Fibroblast of lung (primary cell): ENCODE measurements at regions not wholly inside any gene's neighbourhood (a gene's known extent, or its start where the extent isn't known, plus 50 kb on each side); places are given as distances from the start of the nearest gene placed in this dataset.

Experiments used
- DNase-seq, 2 donors: peaks; one replicate each; pipeline versions ENCODE4 v3.0.0 to v3.0.0-alpha.2; 2010; ENCODE audit warnings: low read depth in 2 of 2
- H2AFZ ChIP-seq: 2 replicates; pipeline ENCODE4 v1.5.1; 2012; ENCODE audit warnings: low read length, control low read depth, inconsistent platforms
- H3K27ac ChIP-seq: 2 replicates; pipeline ENCODE4 v1.5.1; 2011; ENCODE audit warnings: low read length, control low read depth; ENCODE audit not compliant: insufficient read depth
- H3K27me3 ChIP-seq: 2 replicates; pipeline ENCODE4 v1.5.1; 2011; ENCODE audit warnings: mild to moderate bottlenecking, low read length; ENCODE audit not compliant: control insufficient read depth, insufficient read depth
- H3K36me3 ChIP-seq: 2 replicates; pipeline ENCODE4 v1.5.1; 2011; ENCODE audit warnings: low read length; ENCODE audit not compliant: control insufficient read depth, insufficient read depth
- H3K4me1 ChIP-seq: 2 replicates; pipeline ENCODE4 v1.5.1; 2011; ENCODE audit warnings: low read length; ENCODE audit not compliant: control insufficient read depth, insufficient read depth; ENCODE audit errors: extremely low read depth
- H3K4me2 ChIP-seq: 2 replicates; pipeline ENCODE4 v1.5.1; 2011; ENCODE audit warnings: low read length, control low read depth; ENCODE audit not compliant: insufficient read depth; ENCODE audit errors: extremely low read depth
- H3K4me3 ChIP-seq, 4 experiments: fragments of 200-600 bp in 1 of 4; sonication (generic) in 1 of 4; replicated peaks in 1 of 4; 2 replicates each; pipeline ENCODE4 v1.5.1; 2011 to 2016; ENCODE audit warnings: low read length in 4 of 4, low read depth in 3 of 4, mild to moderate bottlenecking in 3 of 4, control low read depth in 2 of 4, inconsistent platforms in 1 of 4, mixed read lengths in 1 of 4; ENCODE audit not compliant: insufficient read depth in 1 of 4; ENCODE audit errors: control extremely low read depth in 1 of 4
- H3K79me2 ChIP-seq: 2 replicates; pipeline ENCODE4 v1.5.1; 2012; ENCODE audit warnings: mild to moderate bottlenecking, low read length, inconsistent platforms; ENCODE audit not compliant: control insufficient read depth, insufficient read depth
- H3K9ac ChIP-seq: 2 replicates; pipeline ENCODE4 v1.5.1; 2011; ENCODE audit warnings: mild to moderate bottlenecking, low read length, control low read depth; ENCODE audit not compliant: insufficient read depth
- H3K9me3 ChIP-seq: 2 replicates; pipeline ENCODE4 v1.5.1; 2012; ENCODE audit warnings: low read depth, low read length; ENCODE audit not compliant: control insufficient read depth, insufficient read depth
- H4K20me1 ChIP-seq: 2 replicates; pipeline ENCODE4 v1.5.1; 2011; ENCODE audit warnings: low read length; ENCODE audit not compliant: control insufficient read depth, insufficient read depth; ENCODE audit errors: extremely low read depth
- EZH2 ChIP-seq: IDR thresholded peaks from 2 replicates; pipeline ENCODE4 v1.5.1; 2012; ENCODE audit warnings: low read length, control low read depth, mild to moderate bottlenecking; ENCODE audit errors: missing control alignments
- TF ChIP-seq, protein P1 (sequence below), 2 donors: IDR thresholded peaks in 1 of 2; conservative IDR thresholded peaks in 1 of 2; 1 replicate in 1 of 2; 2 replicates in 1 of 2; pipeline ENCODE4 v1.5.1; 2011 to 2012; ENCODE audit warnings: low read length in 2 of 2, control low read depth in 1 of 2, inconsistent platforms in 1 of 2, low read depth in 1 of 2, mild to moderate bottlenecking in 1 of 2

DNA sequence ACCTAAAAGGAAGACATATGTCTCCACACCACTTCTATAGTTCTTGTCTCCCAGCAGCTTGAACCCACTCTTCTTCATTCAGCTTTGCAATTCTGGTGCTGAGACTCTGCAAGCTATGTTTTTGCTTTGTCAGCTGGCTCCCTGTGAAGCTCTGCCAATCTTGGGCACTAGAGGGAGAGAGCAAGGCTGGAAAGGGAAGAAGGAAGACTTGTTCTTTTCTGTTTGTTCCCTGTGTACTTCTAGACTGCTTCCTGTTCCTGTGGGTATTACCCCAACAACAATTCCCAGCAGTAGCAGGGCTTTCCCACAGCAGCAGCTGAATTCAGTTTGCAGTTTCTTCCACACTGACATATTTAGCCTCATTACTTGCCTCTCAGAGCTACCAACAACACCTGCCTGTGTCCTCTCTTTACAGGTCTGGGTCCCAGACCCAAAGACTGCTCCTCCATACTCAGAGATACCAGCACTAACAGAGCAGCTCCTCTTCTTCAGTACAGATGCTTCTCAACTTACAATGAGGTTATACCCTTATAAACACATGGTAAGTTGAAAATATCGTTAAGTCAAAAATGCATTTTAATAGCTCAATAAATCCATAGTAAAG lies 275.2 kb upstream of the NEGR1 start:
- H3K4me2 ChIP-seq = no peak overlapping the region
- peak overlapping the region; percentile 18 for H2AFZ ChIP-seq
- peak; percentile 5 to 15 for DNase-seq
- H3K4me3 ChIP-seq = no peak overlapping the region
- H3K79me2 ChIP-seq = no peaks in the 10 kb centered on the region
- H3K9me3 ChIP-seq = no peaks in the 10 kb centered on the region
- H3K9ac ChIP-seq = no peak overlapping the region
- TF ChIP-seq EZH2 = no peak
- TF ChIP-seq, protein P1, sequence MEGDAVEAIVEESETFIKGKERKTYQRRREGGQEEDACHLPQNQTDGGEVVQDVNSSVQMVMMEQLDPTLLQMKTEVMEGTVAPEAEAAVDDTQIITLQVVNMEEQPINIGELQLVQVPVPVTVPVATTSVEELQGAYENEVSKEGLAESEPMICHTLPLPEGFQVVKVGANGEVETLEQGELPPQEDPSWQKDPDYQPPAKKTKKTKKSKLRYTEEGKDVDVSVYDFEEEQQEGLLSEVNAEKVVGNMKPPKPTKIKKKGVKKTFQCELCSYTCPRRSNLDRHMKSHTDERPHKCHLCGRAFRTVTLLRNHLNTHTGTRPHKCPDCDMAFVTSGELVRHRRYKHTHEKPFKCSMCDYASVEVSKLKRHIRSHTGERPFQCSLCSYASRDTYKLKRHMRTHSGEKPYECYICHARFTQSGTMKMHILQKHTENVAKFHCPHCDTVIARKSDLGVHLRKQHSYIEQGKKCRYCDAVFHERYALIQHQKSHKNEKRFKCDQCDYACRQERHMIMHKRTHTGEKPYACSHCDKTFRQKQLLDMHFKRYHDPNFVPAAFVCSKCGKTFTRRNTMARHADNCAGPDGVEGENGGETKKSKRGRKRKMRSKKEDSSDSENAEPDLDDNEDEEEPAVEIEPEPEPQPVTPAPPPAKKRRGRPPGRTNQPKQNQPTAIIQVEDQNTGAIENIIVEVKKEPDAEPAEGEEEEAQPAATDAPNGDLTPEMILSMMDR (conservative IDR thresholded peaks at IDR 0.05 in 1 of 2, IDR thresholded peaks at IDR 0.05 in 1 of 2; ENCODE audit: low read depth in 1 of 2, low read length in 2 of 2) = peak; percentile 31 to 35
- H3K36me3 ChIP-seq = no peaks in the 10 kb centered on the region
- H3K4me1 ChIP-seq = no peaks in the 10 kb centered on the region
- no peak overlapping the region for H3K27ac ChIP-seq
- no peaks in the 10 kb centered on the region for H3K27me3 ChIP-seq
- H4K20me1 ChIP-seq = no peaks in the 10 kb centered on the region

DNA sequence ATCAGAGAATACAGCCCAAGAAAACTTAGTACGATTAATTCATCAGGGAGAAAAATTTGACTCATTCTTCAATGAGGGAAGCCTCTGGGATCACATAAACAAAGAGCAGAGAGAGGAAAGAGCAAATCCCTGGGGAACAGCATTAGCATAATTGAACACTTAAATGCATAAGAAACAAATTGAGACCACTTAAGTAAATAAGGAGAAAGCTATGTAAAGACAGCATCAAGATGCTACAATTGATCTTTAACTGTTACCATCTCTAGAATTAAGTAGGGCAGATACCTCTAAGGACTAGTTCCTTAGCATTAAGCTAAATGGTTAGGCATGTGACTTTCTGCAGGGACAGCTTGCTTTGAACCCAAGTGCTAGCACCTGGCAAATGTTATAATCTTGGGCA lies 265.1 kb upstream of the NEGR1 start:
- H3K9me3 ChIP-seq = no peaks in the 10 kb centered on the region
- no peaks in the 10 kb centered on the region for H3K27me3 ChIP-seq
- H3K79me2 ChIP-seq = no peaks in the 10 kb centered on the region
- TF ChIP-seq, protein P1 (conservative IDR thresholded peaks at IDR 0.05 in 1 of 2, IDR thresholded peaks at IDR 0.05 in 1 of 2; ENCODE audit: low read depth in 1 of 2, low read length in 2 of 2) = no peak
- TF ChIP-seq EZH2 = no peak
- no peak overlapping the region for H3K27ac ChIP-seq
- H3K4me3 ChIP-seq = no peak overlapping the region
- no peak overlapping the region for H3K4me2 ChIP-seq
- H2AFZ ChIP-seq = no peak overlapping the region
- no peaks in the 10 kb centered on the region for H3K4me1 ChIP-seq
- no peak overlapping the region for H3K9ac ChIP-seq
- DNase-seq = peak in 1 of 2 donors; percentile 12
- no peaks in the 10 kb centered on the region for H3K36me3 ChIP-seq
- H4K20me1 ChIP-seq = no peaks in the 10 kb centered on the region

DNA sequence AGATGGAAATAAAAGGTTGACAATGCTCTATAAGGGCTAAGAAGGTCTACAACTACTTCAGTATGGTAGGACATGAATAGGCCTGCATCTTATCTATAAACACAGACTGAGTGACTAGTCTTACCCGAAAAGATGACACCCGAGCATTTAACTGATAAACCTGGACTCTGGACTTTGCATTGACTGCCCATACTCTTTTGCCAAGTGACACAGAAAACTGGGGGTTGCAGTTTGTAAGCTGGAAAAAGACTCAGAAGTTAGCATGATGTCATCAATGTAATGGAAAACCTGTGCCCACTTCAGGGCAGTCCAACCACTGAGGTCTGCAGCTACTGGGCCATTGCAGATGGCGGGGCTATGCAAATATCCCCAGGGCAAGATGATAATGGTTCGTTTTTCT lies 258.3 kb upstream of the NEGR1 start:
- no peak for DNase-seq
- Histone ChIP-seq H3K9ac (no peak overlapping the region), H3K9me3 (no peaks in the 10 kb centered on the region), H3K27me3 (no peaks in the 10 kb centered on the region), H3K4me3 (no peak overlapping the region), H2AFZ (no peak overlapping the region), H3K4me2 (no peak overlapping the region), H4K20me1 (no peaks in the 10 kb centered on the region), H3K27ac (no peak overlapping the region), H3K36me3 (no peaks in the 10 kb centered on the region), H3K4me1 (no peaks in the 10 kb centered on the region), H3K79me2 (no peaks in the 10 kb centered on the region)
- TF ChIP-seq EZH2 = no peak
- TF ChIP-seq, protein P1 (conservative IDR thresholded peaks at IDR 0.05 in 1 of 2, IDR thresholded peaks at IDR 0.05 in 1 of 2; ENCODE audit: low read depth in 1 of 2, low read length in 2 of 2) = no peak
